ENCODE measurements at regions not wholly inside any gene's neighbourhood (a gene's known extent, or its start where the extent isn't known, plus 50 kb on each side); places are given as distances from the start of the nearest gene placed in this dataset.

DNA sequence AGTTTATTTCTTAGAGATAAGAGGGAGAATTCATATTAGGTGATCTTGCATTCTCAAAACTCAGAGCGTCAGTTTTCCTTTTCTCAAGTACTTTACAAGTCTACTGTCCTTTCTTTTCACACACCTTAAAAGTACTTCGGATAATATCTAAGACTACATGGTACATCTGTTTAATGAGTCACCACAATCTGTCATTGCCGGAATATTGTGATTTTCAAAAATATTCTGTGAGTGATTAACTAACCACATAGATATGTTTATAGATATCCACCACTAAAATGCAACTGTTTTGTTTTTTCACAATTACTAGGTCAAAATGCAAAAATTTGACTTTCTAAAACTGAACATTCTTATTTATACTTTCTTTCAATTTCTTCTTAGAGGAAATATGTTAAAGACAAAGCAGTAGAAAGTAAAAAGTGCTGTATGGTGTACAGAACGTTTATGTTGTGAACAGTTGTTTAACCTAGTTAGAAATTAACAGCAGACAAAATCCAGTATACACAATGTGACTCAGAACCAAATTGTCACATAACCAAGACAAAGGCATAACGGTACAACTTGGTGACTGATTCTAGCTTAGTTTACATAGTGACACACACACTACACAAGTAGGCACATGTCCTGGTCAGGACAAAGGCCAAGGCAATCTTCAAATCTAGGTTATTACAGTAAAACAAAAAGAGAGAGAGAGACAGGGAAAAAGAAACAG lies 482.9 kb downstream of the NAF1 start:
- TF ChIP-seq, protein P1, sequence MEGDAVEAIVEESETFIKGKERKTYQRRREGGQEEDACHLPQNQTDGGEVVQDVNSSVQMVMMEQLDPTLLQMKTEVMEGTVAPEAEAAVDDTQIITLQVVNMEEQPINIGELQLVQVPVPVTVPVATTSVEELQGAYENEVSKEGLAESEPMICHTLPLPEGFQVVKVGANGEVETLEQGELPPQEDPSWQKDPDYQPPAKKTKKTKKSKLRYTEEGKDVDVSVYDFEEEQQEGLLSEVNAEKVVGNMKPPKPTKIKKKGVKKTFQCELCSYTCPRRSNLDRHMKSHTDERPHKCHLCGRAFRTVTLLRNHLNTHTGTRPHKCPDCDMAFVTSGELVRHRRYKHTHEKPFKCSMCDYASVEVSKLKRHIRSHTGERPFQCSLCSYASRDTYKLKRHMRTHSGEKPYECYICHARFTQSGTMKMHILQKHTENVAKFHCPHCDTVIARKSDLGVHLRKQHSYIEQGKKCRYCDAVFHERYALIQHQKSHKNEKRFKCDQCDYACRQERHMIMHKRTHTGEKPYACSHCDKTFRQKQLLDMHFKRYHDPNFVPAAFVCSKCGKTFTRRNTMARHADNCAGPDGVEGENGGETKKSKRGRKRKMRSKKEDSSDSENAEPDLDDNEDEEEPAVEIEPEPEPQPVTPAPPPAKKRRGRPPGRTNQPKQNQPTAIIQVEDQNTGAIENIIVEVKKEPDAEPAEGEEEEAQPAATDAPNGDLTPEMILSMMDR (conservative IDR thresholded peaks at IDR 0.05): no peak
- TF ChIP-seq ZFX (IDR thresholded peaks at IDR 0.05): no peak
